ENCODE measurements at regions not wholly inside any gene's neighbourhood (a gene's known extent, or its start where the extent isn't known, plus 50 kb on each side); places are given as distances from the start of the nearest gene placed in this dataset.

- no peaks in the 10 kb centered on the region for H3K36me3 ChIP-seq (ENCODE audit: control insufficient read depth, insufficient read depth, low read length, severe bottlenecking)
- H3K4me1 ChIP-seq (ENCODE audit: control insufficient read depth, insufficient read depth, low read length): no peaks in the 10 kb centered on the region
- no peak for DNase-seq (ENCODE audit: low read depth)
- H3K4me3 ChIP-seq (ENCODE audit: low read length): no peak overlapping the region
- H3K9me3 ChIP-seq (ENCODE audit: control insufficient read depth, low read length): peaks cover 14% of the 10 kb centered on the region
- H3K27me3 ChIP-seq (replicated peaks; ENCODE audit: control insufficient read depth, insufficient read depth, low read length): peaks cover 15% of the 10 kb centered on the region
- no peak overlapping the region for H3K9ac ChIP-seq (ENCODE audit: low read length)
Observed at GRCh38 chr14:101101456-101102056, 198.0 kb upstream of the RTL1 start.

GRCh38 chr14:101102875-101103274 lies 199.4 kb upstream of the RTL1 start:
- Histone ChIP-seq H3K4me1 (ENCODE audit: control insufficient read depth, insufficient read depth, low read length) (no peaks in the 10 kb centered on the region), H3K27me3 (replicated peaks; ENCODE audit: control insufficient read depth, insufficient read depth, low read length) (peaks cover 9% of the 10 kb centered on the region), H3K4me3 (ENCODE audit: low read length) (no peak overlapping the region), H3K36me3 (ENCODE audit: control insufficient read depth, insufficient read depth, low read length, severe bottlenecking) (no peaks in the 10 kb centered on the region), H3K9ac (ENCODE audit: low read length) (no peak overlapping the region), H3K9me3 (ENCODE audit: control insufficient read depth, low read length) (peaks cover 27% of the 10 kb centered on the region)
- DNase-seq (ENCODE audit: low read depth): no peak

GRCh38 chr14:101103321-101103901 lies 199.9 kb upstream of the RTL1 start:
- H3K4me3 ChIP-seq (ENCODE audit: low read length): no peak overlapping the region
- H3K9ac ChIP-seq (ENCODE audit: low read length): no peak overlapping the region
- no peaks in the 10 kb centered on the region for H3K36me3 ChIP-seq (ENCODE audit: control insufficient read depth, insufficient read depth, low read length, severe bottlenecking)
- no peak for DNase-seq (ENCODE audit: low read depth)
- H3K27me3 ChIP-seq (replicated peaks; ENCODE audit: control insufficient read depth, insufficient read depth, low read length): peaks cover 7% of the 10 kb centered on the region
- peaks cover 27% of the 10 kb centered on the region for H3K9me3 ChIP-seq (ENCODE audit: control insufficient read depth, low read length)
- no peaks in the 10 kb centered on the region for H3K4me1 ChIP-seq (ENCODE audit: control insufficient read depth, insufficient read depth, low read length)

GRCh38 chr14:101104485-101104884 lies 201.0 kb upstream of the RTL1 start:
- Histone ChIP-seq H3K9ac (ENCODE audit: low read length) (no peak overlapping the region), H3K9me3 (ENCODE audit: control insufficient read depth, low read length) (peaks cover 25% of the 10 kb centered on the region), H3K4me1 (ENCODE audit: control insufficient read depth, insufficient read depth, low read length) (no peaks in the 10 kb centered on the region), H3K36me3 (ENCODE audit: control insufficient read depth, insufficient read depth, low read length, severe bottlenecking) (no peaks in the 10 kb centered on the region), H3K27me3 (replicated peaks; ENCODE audit: control insufficient read depth, insufficient read depth, low read length) (peaks cover 3% of the 10 kb centered on the region), H3K4me3 (ENCODE audit: low read length) (no peak overlapping the region)
- no peak for DNase-seq (ENCODE audit: low read depth)

- H3K27me3 ChIP-seq (replicated peaks; ENCODE audit: control insufficient read depth, insufficient read depth, low read length): peaks cover 3% of the 10 kb centered on the region
- H3K9me3 ChIP-seq (ENCODE audit: control insufficient read depth, low read length): peaks cover 20% of the 10 kb centered on the region
- DNase-seq (ENCODE audit: low read depth): no peak
- H3K4me1 ChIP-seq (ENCODE audit: control insufficient read depth, insufficient read depth, low read length): no peaks in the 10 kb centered on the region
- H3K4me3 ChIP-seq (ENCODE audit: low read length): no peak overlapping the region
- no peaks in the 10 kb centered on the region for H3K36me3 ChIP-seq (ENCODE audit: control insufficient read depth, insufficient read depth, low read length, severe bottlenecking)
- no peak overlapping the region for H3K9ac ChIP-seq (ENCODE audit: low read length)
Observed at GRCh38 chr14:101105045-101105444, 201.5 kb upstream of the RTL1 start.

- Histone ChIP-seq H3K9me3 (ENCODE audit: control insufficient read depth, low read length) (peaks cover 15% of the 10 kb centered on the region), H3K36me3 (ENCODE audit: control insufficient read depth, insufficient read depth, low read length, severe bottlenecking) (no peaks in the 10 kb centered on the region), H3K27me3 (replicated peaks; ENCODE audit: control insufficient read depth, insufficient read depth, low read length) (peaks cover 6% of the 10 kb centered on the region), H3K9ac (ENCODE audit: low read length) (no peak overlapping the region), H3K4me1 (ENCODE audit: control insufficient read depth, insufficient read depth, low read length) (no peaks in the 10 kb centered on the region), H3K4me3 (ENCODE audit: low read length) (no peak overlapping the region)
- no peak for DNase-seq (ENCODE audit: low read depth)
Observed at GRCh38 chr14:101108579-101109346, 205.2 kb upstream of the RTL1 start.

- H3K9ac ChIP-seq (ENCODE audit: low read length): no peak overlapping the region
- H3K4me1 ChIP-seq (ENCODE audit: control insufficient read depth, insufficient read depth, low read length): no peaks in the 10 kb centered on the region
- DNase-seq (ENCODE audit: low read depth): no peak
- peaks cover 15% of the 10 kb centered on the region for H3K9me3 ChIP-seq (ENCODE audit: control insufficient read depth, low read length)
- H3K27me3 ChIP-seq (replicated peaks; ENCODE audit: control insufficient read depth, insufficient read depth, low read length): peaks cover 6% of the 10 kb centered on the region
- H3K4me3 ChIP-seq (ENCODE audit: low read length): no peak overlapping the region
- H3K36me3 ChIP-seq (ENCODE audit: control insufficient read depth, insufficient read depth, low read length, severe bottlenecking): no peaks in the 10 kb centered on the region
Observed at GRCh38 chr14:101109347-101109638, 205.8 kb upstream of the RTL1 start.

- no peak overlapping the region for H3K4me3 ChIP-seq (ENCODE audit: low read length)
- H3K27me3 ChIP-seq (replicated peaks; ENCODE audit: control insufficient read depth, insufficient read depth, low read length): peaks cover 9% of the 10 kb centered on the region
- H3K4me1 ChIP-seq (ENCODE audit: control insufficient read depth, insufficient read depth, low read length): no peaks in the 10 kb centered on the region
- no peak overlapping the region for H3K9ac ChIP-seq (ENCODE audit: low read length)
- DNase-seq (ENCODE audit: low read depth): no peak
- H3K9me3 ChIP-seq (ENCODE audit: control insufficient read depth, low read length): peaks cover 15% of the 10 kb centered on the region
- H3K36me3 ChIP-seq (ENCODE audit: control insufficient read depth, insufficient read depth, low read length, severe bottlenecking): no peaks in the 10 kb centered on the region
Observed at GRCh38 chr14:101109981-101110728, 206.6 kb upstream of the RTL1 start.

GRCh38 chr14:101110729-101111619 lies 207.5 kb upstream of the RTL1 start:
- H3K4me1 ChIP-seq (ENCODE audit: control insufficient read depth, insufficient read depth, low read length): no peaks in the 10 kb centered on the region
- no peak overlapping the region for H3K9ac ChIP-seq (ENCODE audit: low read length)
- peaks cover 15% of the 10 kb centered on the region for H3K9me3 ChIP-seq (ENCODE audit: control insufficient read depth, low read length)
- no peak for DNase-seq (ENCODE audit: low read depth)
- H3K4me3 ChIP-seq (ENCODE audit: low read length): no peak overlapping the region
- peaks cover 12% of the 10 kb centered on the region for H3K27me3 ChIP-seq (replicated peaks; ENCODE audit: control insufficient read depth, insufficient read depth, low read length)
- no peaks in the 10 kb centered on the region for H3K36me3 ChIP-seq (ENCODE audit: control insufficient read depth, insufficient read depth, low read length, severe bottlenecking)

GRCh38 chr14:101111620-101112290 lies 208.2 kb upstream of the RTL1 start:
- peaks cover 17% of the 10 kb centered on the region for H3K27me3 ChIP-seq (replicated peaks; ENCODE audit: control insufficient read depth, insufficient read depth, low read length)
- no peak overlapping the region for H3K4me3 ChIP-seq (ENCODE audit: low read length)
- no peaks in the 10 kb centered on the region for H3K36me3 ChIP-seq (ENCODE audit: control insufficient read depth, insufficient read depth, low read length, severe bottlenecking)
- DNase-seq (ENCODE audit: low read depth): no peak
- no peak overlapping the region for H3K9ac ChIP-seq (ENCODE audit: low read length)
- peaks cover 10% of the 10 kb centered on the region for H3K9me3 ChIP-seq (ENCODE audit: control insufficient read depth, low read length)
- H3K4me1 ChIP-seq (ENCODE audit: control insufficient read depth, insufficient read depth, low read length): no peaks in the 10 kb centered on the region

Data from adipocyte (in vitro differentiated cells).